HepG2 (cell line): ENCODE measurements at regions not wholly inside any gene's neighbourhood (a gene's known extent, or its start where the extent isn't known, plus 50 kb on each side); places are given as distances from the start of the nearest gene placed in this dataset.

Experiments
- EED ChIP-seq: sonication (generic); formaldehyde crosslinking; IDR thresholded peaks from 2 replicates; pipeline ENCODE4 v1.5.0; 2020; ENCODE audit warnings: mild to moderate bottlenecking, missing genetic modification reagents
- FOSL1 ChIP-seq: sonication (generic); formaldehyde crosslinking; IDR thresholded peaks from 2 replicates; pipeline ENCODE4 v1.9.0; 2021; ENCODE audit warnings: missing genetic modification reagents, borderline replicate concordance
- ZNF605 ChIP-seq: sonication (generic); formaldehyde crosslinking; IDR thresholded peaks from 2 replicates; pipeline ENCODE4 v1.8.0; 2022; ENCODE audit warnings: mild to moderate bottlenecking, missing genetic modification reagents
- TF ChIP-seq, protein P1 (sequence below): sonication (generic); formaldehyde crosslinking; IDR thresholded peaks from 2 replicates; pipeline ENCODE4 v1.5.0; 2020; ENCODE audit warnings: mild to moderate bottlenecking, missing genetic modification reagents, moderate library complexity
- TF ChIP-seq, protein P2 (sequence below): sonication (generic); formaldehyde crosslinking; IDR thresholded peaks from 2 replicates; pipeline ENCODE4 v1.4.0; 2020; ENCODE audit warnings: low read depth, mild to moderate bottlenecking, missing genetic modification reagents

DNA sequence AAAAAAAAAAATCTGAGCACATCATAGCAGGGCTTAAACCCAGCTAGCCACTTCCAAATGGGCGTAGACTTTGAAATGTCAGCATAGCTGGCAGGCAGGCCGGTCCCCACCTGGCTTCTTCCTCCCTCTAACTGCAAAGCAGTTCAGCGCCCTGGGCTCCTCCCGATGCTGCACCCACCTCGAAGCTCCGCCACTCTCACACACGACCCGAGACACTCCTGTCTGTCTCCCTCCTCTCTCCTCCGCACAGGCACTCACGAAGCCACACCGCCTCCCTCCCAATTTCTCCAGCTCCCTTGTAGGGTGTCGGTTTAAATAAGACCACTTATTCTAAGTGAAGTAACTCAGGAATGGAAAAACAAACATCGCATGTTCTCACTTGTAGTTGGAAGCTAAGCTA, 301.3 kb downstream of the NPHP4 start:
- TF ChIP-seq FOSL1 (CRISPR knock-in tag): no peak
- TF ChIP-seq, protein P1, sequence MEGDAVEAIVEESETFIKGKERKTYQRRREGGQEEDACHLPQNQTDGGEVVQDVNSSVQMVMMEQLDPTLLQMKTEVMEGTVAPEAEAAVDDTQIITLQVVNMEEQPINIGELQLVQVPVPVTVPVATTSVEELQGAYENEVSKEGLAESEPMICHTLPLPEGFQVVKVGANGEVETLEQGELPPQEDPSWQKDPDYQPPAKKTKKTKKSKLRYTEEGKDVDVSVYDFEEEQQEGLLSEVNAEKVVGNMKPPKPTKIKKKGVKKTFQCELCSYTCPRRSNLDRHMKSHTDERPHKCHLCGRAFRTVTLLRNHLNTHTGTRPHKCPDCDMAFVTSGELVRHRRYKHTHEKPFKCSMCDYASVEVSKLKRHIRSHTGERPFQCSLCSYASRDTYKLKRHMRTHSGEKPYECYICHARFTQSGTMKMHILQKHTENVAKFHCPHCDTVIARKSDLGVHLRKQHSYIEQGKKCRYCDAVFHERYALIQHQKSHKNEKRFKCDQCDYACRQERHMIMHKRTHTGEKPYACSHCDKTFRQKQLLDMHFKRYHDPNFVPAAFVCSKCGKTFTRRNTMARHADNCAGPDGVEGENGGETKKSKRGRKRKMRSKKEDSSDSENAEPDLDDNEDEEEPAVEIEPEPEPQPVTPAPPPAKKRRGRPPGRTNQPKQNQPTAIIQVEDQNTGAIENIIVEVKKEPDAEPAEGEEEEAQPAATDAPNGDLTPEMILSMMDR (CRISPR knock-in tag): no peak
- TF ChIP-seq EED (CRISPR knock-in tag): no peak
- no peak for TF ChIP-seq ZNF605 (CRISPR knock-in tag)
- TF ChIP-seq, protein P2, sequence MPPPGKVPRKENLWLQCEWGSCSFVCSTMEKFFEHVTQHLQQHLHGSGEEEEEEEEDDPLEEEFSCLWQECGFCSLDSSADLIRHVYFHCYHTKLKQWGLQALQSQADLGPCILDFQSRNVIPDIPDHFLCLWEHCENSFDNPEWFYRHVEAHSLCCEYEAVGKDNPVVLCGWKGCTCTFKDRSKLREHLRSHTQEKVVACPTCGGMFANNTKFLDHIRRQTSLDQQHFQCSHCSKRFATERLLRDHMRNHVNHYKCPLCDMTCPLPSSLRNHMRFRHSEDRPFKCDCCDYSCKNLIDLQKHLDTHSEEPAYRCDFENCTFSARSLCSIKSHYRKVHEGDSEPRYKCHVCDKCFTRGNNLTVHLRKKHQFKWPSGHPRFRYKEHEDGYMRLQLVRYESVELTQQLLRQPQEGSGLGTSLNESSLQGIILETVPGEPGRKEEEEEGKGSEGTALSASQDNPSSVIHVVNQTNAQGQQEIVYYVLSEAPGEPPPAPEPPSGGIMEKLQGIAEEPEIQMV (CRISPR knock-in tag): no peak
